GM06990 (cell line): ENCODE measurements at regions not wholly inside any gene's neighbourhood (a gene's known extent, or its start where the extent isn't known, plus 50 kb on each side); places are given as distances from the start of the nearest gene placed in this dataset.

Experiments
- DNase-seq: peaks from one replicate; pipeline ENCODE4 v3.0.0-alpha.2; 2011; ENCODE audit not compliant: insufficient read length; ENCODE audit errors: extremely low read depth
- H3K27me3 ChIP-seq: replicated peaks from 2 replicates; pipeline ENCODE4 v1.6.0; 2011; ENCODE audit warnings: low read length; ENCODE audit not compliant: control insufficient read depth, insufficient read depth
- H3K36me3 ChIP-seq: 2 replicates; pipeline ENCODE4 v1.5.1; 2011; ENCODE audit warnings: low read length; ENCODE audit not compliant: control insufficient read depth, insufficient read depth
- H3K4me3 ChIP-seq: replicated peaks from 2 replicates; pipeline ENCODE4 v1.5.1; 2011; ENCODE audit warnings: low read depth, mild to moderate bottlenecking, control low read depth, low read length
- CTCF ChIP-seq: IDR thresholded peaks from 2 replicates; pipeline ENCODE4 v1.5.1; 2011; ENCODE audit warnings: low read length, control low read depth, mild to moderate bottlenecking, inconsistent platforms; ENCODE audit not compliant: insufficient read depth, poor library complexity, severe bottlenecking

GRCh38 chr2:103959174-103960128 lies 894.5 kb upstream of the POU3F3 start:
- TF ChIP-seq CTCF, result peak; percentile 61
- DNase-seq, result no peak
- no peak overlapping the region for H3K4me3 ChIP-seq
- H3K27me3 ChIP-seq, result no peaks in the 10 kb centered on the region
- no peaks in the 10 kb centered on the region for H3K36me3 ChIP-seq

- Histone ChIP-seq H3K36me3 (no peaks in the 10 kb centered on the region), H3K4me3 (no peak overlapping the region), H3K27me3 (no peaks in the 10 kb centered on the region)
- no peak for DNase-seq
- TF ChIP-seq CTCF, result no peak
Observed at GRCh38 chr2:103960129-103960513, 893.8 kb upstream of the POU3F3 start.

GRCh38 chr2:103960951-103961350 lies 893.0 kb upstream of the POU3F3 start:
- H3K36me3 ChIP-seq, result no peaks in the 10 kb centered on the region
- no peak for TF ChIP-seq CTCF
- H3K27me3 ChIP-seq, result no peaks in the 10 kb centered on the region
- H3K4me3 ChIP-seq, result no peak overlapping the region
- DNase-seq, result no peak

DNA sequence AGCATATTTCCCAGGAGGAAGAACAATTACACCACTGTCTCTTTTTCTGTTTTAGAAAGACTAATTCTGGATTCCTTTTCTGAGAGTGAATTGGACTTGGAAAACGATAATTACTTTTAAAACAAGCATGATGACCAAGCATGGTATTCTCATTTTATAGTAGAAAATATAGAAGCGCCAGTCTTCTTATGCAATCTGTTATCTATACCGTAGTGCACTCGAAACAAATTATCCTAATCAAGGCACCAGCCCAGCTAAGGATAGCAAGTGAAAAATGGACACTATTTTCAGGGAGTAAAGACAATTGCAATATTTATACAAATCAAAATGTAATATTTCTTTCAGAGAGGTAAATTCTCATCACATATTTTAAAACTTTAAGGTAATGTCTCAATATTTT lies 892.1 kb upstream of the POU3F3 start:
- no peak for TF ChIP-seq CTCF
- no peak overlapping the region for H3K4me3 ChIP-seq
- DNase-seq, result no peak
- H3K36me3 ChIP-seq, result no peaks in the 10 kb centered on the region
- H3K27me3 ChIP-seq, result no peaks in the 10 kb centered on the region

- no peaks in the 10 kb centered on the region for H3K36me3 ChIP-seq
- no peaks in the 10 kb centered on the region for H3K27me3 ChIP-seq
- no peak for TF ChIP-seq CTCF
- DNase-seq, result no peak
- no peak overlapping the region for H3K4me3 ChIP-seq
Observed at GRCh38 chr2:103962670-103963069, 891.2 kb upstream of the POU3F3 start.
